ENCODE measurements at regions not wholly inside any gene's neighbourhood (a gene's known extent, or its start where the extent isn't known, plus 50 kb on each side); places are given as distances from the start of the nearest gene placed in this dataset.

- TF ChIP-seq POLR2AphosphoS5 (IDR thresholded peaks at IDR 0.05; ENCODE audit: low read depth, low read length) (no peak), SIN3A (IDR thresholded peaks at IDR 0.05; ENCODE audit: borderline replicate concordance, insufficient read depth, low read length) (no peak), FOXP2 (optimal IDR thresholded peaks at IDR 0.05; ENCODE audit: borderline replicate concordance, extremely low read depth, extremely low read length, insufficient read depth) (no peak), TAF1 (IDR thresholded peaks at IDR 0.05; ENCODE audit: borderline replicate concordance, insufficient read depth, low read length) (no peak)
- TF ChIP-seq, protein P1, sequence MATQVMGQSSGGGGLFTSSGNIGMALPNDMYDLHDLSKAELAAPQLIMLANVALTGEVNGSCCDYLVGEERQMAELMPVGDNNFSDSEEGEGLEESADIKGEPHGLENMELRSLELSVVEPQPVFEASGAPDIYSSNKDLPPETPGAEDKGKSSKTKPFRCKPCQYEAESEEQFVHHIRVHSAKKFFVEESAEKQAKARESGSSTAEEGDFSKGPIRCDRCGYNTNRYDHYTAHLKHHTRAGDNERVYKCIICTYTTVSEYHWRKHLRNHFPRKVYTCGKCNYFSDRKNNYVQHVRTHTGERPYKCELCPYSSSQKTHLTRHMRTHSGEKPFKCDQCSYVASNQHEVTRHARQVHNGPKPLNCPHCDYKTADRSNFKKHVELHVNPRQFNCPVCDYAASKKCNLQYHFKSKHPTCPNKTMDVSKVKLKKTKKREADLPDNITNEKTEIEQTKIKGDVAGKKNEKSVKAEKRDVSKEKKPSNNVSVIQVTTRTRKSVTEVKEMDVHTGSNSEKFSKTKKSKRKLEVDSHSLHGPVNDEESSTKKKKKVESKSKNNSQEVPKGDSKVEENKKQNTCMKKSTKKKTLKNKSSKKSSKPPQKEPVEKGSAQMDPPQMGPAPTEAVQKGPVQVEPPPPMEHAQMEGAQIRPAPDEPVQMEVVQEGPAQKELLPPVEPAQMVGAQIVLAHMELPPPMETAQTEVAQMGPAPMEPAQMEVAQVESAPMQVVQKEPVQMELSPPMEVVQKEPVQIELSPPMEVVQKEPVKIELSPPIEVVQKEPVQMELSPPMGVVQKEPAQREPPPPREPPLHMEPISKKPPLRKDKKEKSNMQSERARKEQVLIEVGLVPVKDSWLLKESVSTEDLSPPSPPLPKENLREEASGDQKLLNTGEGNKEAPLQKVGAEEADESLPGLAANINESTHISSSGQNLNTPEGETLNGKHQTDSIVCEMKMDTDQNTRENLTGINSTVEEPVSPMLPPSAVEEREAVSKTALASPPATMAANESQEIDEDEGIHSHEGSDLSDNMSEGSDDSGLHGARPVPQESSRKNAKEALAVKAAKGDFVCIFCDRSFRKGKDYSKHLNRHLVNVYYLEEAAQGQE (IDR thresholded peaks at IDR 0.05; ENCODE audit: insufficient read depth in 1 of 2, low read depth in 2 of 2, low read length in 2 of 2): no peak
Measured at GRCh38 chr6:53433951-53434285, 85.2 kb upstream of the ELOVL5 start.

Measured in PFSK-1 (cell line).